Peyer's patch (tissue), 4 donors: ENCODE measurements at regions not wholly inside any gene's neighbourhood (a gene's known extent, or its start where the extent isn't known, plus 50 kb on each side); places are given as distances from the start of the nearest gene placed in this dataset.

Source experiments
- DNase-seq, 3 donors: peaks; one replicate each; pipeline ENCODE4 v3.0.0-alpha.2; 2017 to 2019
- H3K27ac ChIP-seq, 4 donors: fragments of 200-600 bp; sonication (generic); one replicate each; pipeline ENCODE4 v1.5.1; 2016 to 2019
- H3K27me3 ChIP-seq, 2 donors: fragments of 200-600 bp; sonication (generic); one replicate each; pipeline ENCODE4 v1.5.1; 2019
- H3K36me3 ChIP-seq, 3 donors: fragments of 200-600 bp; sonication (generic); one replicate each; pipeline ENCODE4 v1.5.1; 2016 to 2019
- H3K4me1 ChIP-seq, 4 donors: fragments of 200-600 bp; sonication (generic); one replicate each; pipeline ENCODE4 v1.5.1; 2016 to 2019
- H3K4me3 ChIP-seq, 4 donors: fragments of 200-600 bp; sonication (generic); 1 replicate in 3 of 4; 2 replicates in 1 of 4; pipeline ENCODE4 v1.5.1; 2016 to 2019; ENCODE audit warnings: mild to moderate bottlenecking in 1 of 4
- H3K9me3 ChIP-seq, 4 donors: fragments of 200-600 bp; sonication (generic); one replicate each; pipeline ENCODE4 v1.5.1; 2016 to 2019; ENCODE audit warnings: mild to moderate bottlenecking in 1 of 4
- CTCF ChIP-seq, 6 experiments: fragments of 450-650 bp in 4 of 6; fragments of 200-600 bp in 2 of 6; sonication (generic) in 1 of 6; IDR thresholded peaks; one replicate each; pipeline ENCODE4 v1.5.1; 2017 to 2019; ENCODE audit warnings: antibody characterized with exemption in 6 of 6, mild to moderate bottlenecking in 3 of 6, moderate library complexity in 1 of 6
- POLR2A ChIP-seq, 2 donors: fragments of 450-650 bp; IDR thresholded peaks; one replicate each; pipeline ENCODE4 v1.5.1; 2017; ENCODE audit warnings: antibody characterized with exemption in 2 of 2, mild to moderate bottlenecking in 2 of 2, moderate library complexity in 2 of 2

DNA sequence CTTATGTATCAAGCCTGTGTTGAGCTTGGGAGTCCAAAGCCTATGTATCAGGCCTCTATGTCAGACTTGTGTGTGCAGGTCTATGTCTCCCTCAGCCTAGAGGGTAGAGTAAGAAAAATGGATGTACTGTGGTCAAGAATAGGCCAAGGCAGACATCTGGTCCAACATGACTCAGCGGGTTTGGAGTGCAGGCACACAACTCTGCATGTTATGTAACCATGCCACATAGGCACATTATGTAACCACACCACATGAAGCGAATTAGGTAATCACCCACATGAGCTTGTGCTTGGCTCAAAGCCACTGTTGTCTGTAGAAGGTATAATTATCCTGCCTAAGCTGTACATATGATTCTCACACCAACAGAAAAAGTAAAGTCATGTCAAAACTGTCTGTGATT lies 1190.5 kb upstream of the EYS start:
- Histone ChIP-seq H3K9me3 (peaks cover 0 to 8% (median 0%) of the 10 kb centered on the region in 4 donors), H3K27ac (no peak overlapping the region), H3K4me3 (no peak overlapping the region), H3K36me3 (no peaks in the 10 kb centered on the region), H3K27me3 (no peaks in the 10 kb centered on the region), H3K4me1 (no peaks in the 10 kb centered on the region)
- DNase-seq = no peak
- TF ChIP-seq POLR2A (IDR thresholded peaks at IDR 0.05) = no peak
- TF ChIP-seq CTCF (IDR thresholded peaks at IDR 0.05) = no peak

DNA sequence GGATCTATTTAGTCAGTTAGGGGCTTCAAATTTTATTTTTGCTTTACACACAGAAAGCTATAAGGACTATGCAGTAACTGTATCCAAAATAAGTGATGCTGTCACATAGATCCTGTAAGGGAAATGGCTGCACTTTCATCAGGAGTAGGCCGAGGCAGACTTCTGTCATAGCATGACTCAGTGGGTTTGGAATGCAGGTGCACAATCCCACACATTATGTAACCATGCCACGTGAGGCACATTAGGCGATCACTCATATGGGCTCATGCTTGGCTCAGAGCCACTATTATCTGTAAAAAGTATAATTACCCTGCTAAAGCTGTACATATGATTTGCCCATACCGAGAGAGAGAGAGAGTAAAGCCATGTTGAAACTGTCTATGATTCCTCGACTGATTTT lies 1189.4 kb upstream of the EYS start:
- Histone ChIP-seq H3K4me3 (no peak overlapping the region), H3K36me3 (no peaks in the 10 kb centered on the region), H3K27me3 (no peaks in the 10 kb centered on the region), H3K4me1 (no peaks in the 10 kb centered on the region), H3K9me3 (peaks cover 0 to 8% (median 0%) of the 10 kb centered on the region in 4 donors), H3K27ac (no peak overlapping the region)
- no peak for DNase-seq
- TF ChIP-seq POLR2A (IDR thresholded peaks at IDR 0.05) (no peak), CTCF (IDR thresholded peaks at IDR 0.05) (no peak)

- Histone ChIP-seq H3K36me3 (no peaks in the 10 kb centered on the region), H3K4me1 (no peaks in the 10 kb centered on the region), H3K27ac (no peak overlapping the region), H3K4me3 (no peak overlapping the region), H3K9me3 (peaks cover 0 to 10% (median 0%) of the 10 kb centered on the region in 4 donors), H3K27me3 (no peaks in the 10 kb centered on the region)
- TF ChIP-seq CTCF (IDR thresholded peaks at IDR 0.05) = no peak
- no peak for TF ChIP-seq POLR2A (IDR thresholded peaks at IDR 0.05)
- DNase-seq = no peak
Measured at GRCh38 chr6:66883453-66883852, 1176.4 kb upstream of the EYS start.

DNA sequence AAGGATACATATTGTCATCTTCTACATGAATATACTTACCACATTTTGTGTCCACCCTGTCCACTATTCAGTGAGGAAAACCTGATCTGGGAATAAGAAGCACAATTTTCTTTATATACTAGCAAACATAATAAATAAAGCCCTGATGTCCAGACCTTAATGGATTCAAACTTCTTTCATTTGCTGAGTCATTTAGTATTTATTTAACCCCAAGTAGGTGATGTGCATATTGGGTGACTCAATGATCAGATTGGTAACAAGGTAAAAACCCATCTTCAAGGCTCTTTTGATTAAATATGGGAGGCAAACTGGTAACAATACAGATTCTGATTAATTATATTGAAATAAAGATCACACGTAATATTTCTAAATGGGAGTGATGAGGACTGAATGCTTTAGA lies 1159.8 kb upstream of the EYS start:
- H3K27me3 ChIP-seq = no peaks in the 10 kb centered on the region
- TF ChIP-seq POLR2A (IDR thresholded peaks at IDR 0.05) (no peak), CTCF (IDR thresholded peaks at IDR 0.05) (no peak)
- no peaks in the 10 kb centered on the region for H3K4me1 ChIP-seq
- H3K9me3 ChIP-seq = no peaks in the 10 kb centered on the region
- no peaks in the 10 kb centered on the region for H3K36me3 ChIP-seq
- DNase-seq = no peak
- H3K27ac ChIP-seq = no peak overlapping the region
- H3K4me3 ChIP-seq = no peak overlapping the region

- H3K27me3 ChIP-seq = no peaks in the 10 kb centered on the region
- no peaks in the 10 kb centered on the region for H3K9me3 ChIP-seq
- no peak overlapping the region for H3K4me3 ChIP-seq
- H3K27ac ChIP-seq = no peak overlapping the region
- no peaks in the 10 kb centered on the region for H3K36me3 ChIP-seq
- no peak for DNase-seq
- H3K4me1 ChIP-seq = no peaks in the 10 kb centered on the region
- TF ChIP-seq POLR2A (IDR thresholded peaks at IDR 0.05) (no peak), CTCF (IDR thresholded peaks at IDR 0.05) (no peak)
Measured at GRCh38 chr6:66865771-66866170, 1158.7 kb upstream of the EYS start.

DNA sequence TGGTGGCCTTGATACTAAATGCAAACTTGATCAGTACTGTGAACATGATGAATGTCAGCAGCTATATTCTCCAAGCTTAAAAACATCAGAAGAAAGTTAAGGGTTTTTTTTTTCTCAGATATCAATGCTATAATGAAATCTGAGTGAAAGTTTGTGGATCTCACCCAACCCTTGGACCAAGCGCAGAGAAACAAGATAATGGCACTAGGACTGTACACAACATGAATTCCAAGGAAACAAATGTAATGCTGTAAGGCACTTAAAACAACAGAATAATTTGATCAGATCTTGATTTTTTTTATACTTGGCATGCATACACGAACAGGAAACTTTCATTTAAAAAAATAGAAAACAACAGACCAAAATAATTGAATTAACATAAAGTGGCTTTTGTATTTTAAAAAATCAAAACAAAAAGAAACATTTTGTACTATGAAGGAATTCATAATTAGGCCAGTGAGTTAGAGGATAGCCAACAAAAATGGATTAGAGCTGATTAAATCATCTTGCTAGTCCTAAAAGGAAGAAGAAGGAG lies 1154.0 kb upstream of the EYS start:
- Histone ChIP-seq H3K4me3 (no peak overlapping the region), H3K36me3 (no peaks in the 10 kb centered on the region), H3K27me3 (no peaks in the 10 kb centered on the region), H3K27ac (no peak overlapping the region), H3K9me3 (no peaks in the 10 kb centered on the region), H3K4me1 (no peaks in the 10 kb centered on the region)
- no peak for DNase-seq
- TF ChIP-seq POLR2A (IDR thresholded peaks at IDR 0.05) (no peak), CTCF (IDR thresholded peaks at IDR 0.05) (no peak)
